ENCODE measurements at regions not wholly inside any gene's neighbourhood (a gene's known extent, or its start where the extent isn't known, plus 50 kb on each side); places are given as distances from the start of the nearest gene placed in this dataset.

- H3K27ac ChIP-seq: no peak overlapping the region
- intact Hi-C loops (cut with DNase I; ENCODE audit: low total_unique reads): no loop called here
Measured at GRCh38 chr14:97453991-97454390, 656.8 kb downstream of the VRK1 start.

GRCh38 chr14:97456462-97456861 lies 659.3 kb downstream of the VRK1 start:
- peaks cover 0 to 1% (median 0%) of the 10 kb centered on the region in 3 donors for H3K9me3 ChIP-seq
- no peak overlapping the region for H3K27ac ChIP-seq
- intact Hi-C loops (cut with DNase I; ENCODE audit: low total_unique reads): no loop called here
- no peaks in the 10 kb centered on the region for H3K4me1 ChIP-seq
- no peak for DNase-seq
- H3K36me3 ChIP-seq: no peaks in the 10 kb centered on the region
- H3K4me3 ChIP-seq: no peak overlapping the region
- no peak for TF ChIP-seq CTCF (IDR thresholded peaks at IDR 0.05)
- peaks cover 0 to 12% of the 10 kb centered on the region in 2 donors for H3K27me3 ChIP-seq

More at GRCh38 chr14:97453991-97454390, 656.8 kb downstream of the VRK1 start:
- Histone ChIP-seq H3K27me3 (peaks cover 0 to 12% of the 10 kb centered on the region in 2 donors), H3K4me1 (no peaks in the 10 kb centered on the region), H3K4me3 (no peak overlapping the region), H3K9me3 (no peaks in the 10 kb centered on the region), H3K36me3 (no peaks in the 10 kb centered on the region)
- DNase-seq: no peak
- no peak for TF ChIP-seq CTCF (IDR thresholded peaks at IDR 0.05)

GRCh38 chr14:97456958-97457357 lies 659.8 kb downstream of the VRK1 start:
- Histone ChIP-seq H3K27ac (no peak overlapping the region), H3K9me3 (peaks cover 0 to 6% (median 3%) of the 10 kb centered on the region in 3 donors), H3K27me3 (peaks cover 0 to 12% of the 10 kb centered on the region in 2 donors), H3K36me3 (no peaks in the 10 kb centered on the region), H3K4me1 (no peaks in the 10 kb centered on the region), H3K4me3 (no peak overlapping the region)
- TF ChIP-seq CTCF (IDR thresholded peaks at IDR 0.05): no peak
- intact Hi-C loops (cut with DNase I; ENCODE audit: low total_unique reads): no loop called here
- DNase-seq: no peak

- Histone ChIP-seq H3K4me1 (no peaks in the 10 kb centered on the region), H3K36me3 (no peaks in the 10 kb centered on the region), H3K9me3 (peaks cover 0 to 8% (median 7%) of the 10 kb centered on the region in 3 donors), H3K4me3 (no peak overlapping the region), H3K27ac (no peak overlapping the region), H3K27me3 (peaks cover 0 to 12% of the 10 kb centered on the region in 2 donors)
- no peak for TF ChIP-seq CTCF (IDR thresholded peaks at IDR 0.05)
- intact Hi-C loops (cut with DNase I; ENCODE audit: low total_unique reads): no loop called here
- DNase-seq: no peak
Measured at GRCh38 chr14:97457575-97458085, 660.4 kb downstream of the VRK1 start.

GRCh38 chr14:97458255-97458654 lies 661.1 kb downstream of the VRK1 start:
- no peak overlapping the region for H3K27ac ChIP-seq
- no peaks in the 10 kb centered on the region for H3K4me1 ChIP-seq
- H3K9me3 ChIP-seq: peaks cover 0 to 8% (median 7%) of the 10 kb centered on the region in 3 donors
- intact Hi-C loops (cut with DNase I; ENCODE audit: low total_unique reads): no loop called here
- H3K36me3 ChIP-seq: no peaks in the 10 kb centered on the region
- DNase-seq: no peak
- peak overlapping the region; percentile 12 to 35 for H3K4me3 ChIP-seq
- no peak for TF ChIP-seq CTCF (IDR thresholded peaks at IDR 0.05)
- H3K27me3 ChIP-seq: peaks cover 0 to 12% of the 10 kb centered on the region in 2 donors
